NCI-H2196 treated with DMSO at 0.1 percent for 48 hours (cell line): ENCODE measurements at regions not wholly inside any gene's neighbourhood (a gene's known extent, or its start where the extent isn't known, plus 50 kb on each side); places are given as distances from the start of the nearest gene placed in this dataset.
"Not testable (repeated sequence)": the region's sequence is repeated elsewhere in the genome, so short reads cannot be mapped to it uniquely, and the experiment has no call there.

Source experiments
- DNase-seq: peaks from one replicate; lab custom pipeline; 2025; ENCODE audit not compliant: unreplicated experiment; lab: John Stamatoyannopoulos, UW

DNA sequence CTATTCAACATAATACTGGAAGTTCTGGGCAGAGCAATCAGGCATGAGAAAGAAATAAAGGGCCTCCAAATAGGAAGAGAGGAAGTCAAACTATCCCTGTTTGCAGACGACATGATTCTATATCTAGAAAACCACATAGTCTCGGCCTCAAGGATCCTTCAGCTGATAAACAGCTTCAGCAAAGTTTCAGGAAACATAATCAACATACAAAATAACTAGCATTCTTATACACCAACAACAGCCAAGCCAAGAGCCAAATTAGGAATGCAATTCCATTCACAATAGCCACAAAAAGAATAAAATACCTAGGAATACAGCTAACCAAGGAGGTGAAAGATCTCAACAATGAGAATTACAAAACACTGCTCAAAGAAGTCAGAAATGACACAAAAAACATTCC, 287.8 kb upstream of the NCAM1 start:
- DNase-seq = not testable (repeated sequence)

DNA sequence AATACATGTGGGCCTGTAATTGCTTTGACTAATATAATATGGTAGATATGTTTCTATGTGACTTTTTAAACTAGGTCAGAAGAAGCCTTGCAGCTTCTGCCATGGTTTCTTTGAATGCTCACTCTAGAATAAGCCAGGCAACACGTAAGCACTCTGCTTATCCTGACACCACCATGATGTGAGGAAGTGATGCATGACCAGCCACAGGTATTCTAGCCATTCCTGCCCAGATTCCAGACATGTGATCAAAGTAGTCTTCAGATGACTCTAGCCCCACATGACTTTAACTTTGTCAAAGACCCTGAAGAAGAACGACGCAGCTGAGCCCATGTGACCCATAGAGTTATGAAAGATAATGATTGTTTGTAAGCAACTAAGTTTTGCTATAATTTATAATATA, 276.1 kb upstream of the NCAM1 start:
- DNase-seq = no peak

DNA sequence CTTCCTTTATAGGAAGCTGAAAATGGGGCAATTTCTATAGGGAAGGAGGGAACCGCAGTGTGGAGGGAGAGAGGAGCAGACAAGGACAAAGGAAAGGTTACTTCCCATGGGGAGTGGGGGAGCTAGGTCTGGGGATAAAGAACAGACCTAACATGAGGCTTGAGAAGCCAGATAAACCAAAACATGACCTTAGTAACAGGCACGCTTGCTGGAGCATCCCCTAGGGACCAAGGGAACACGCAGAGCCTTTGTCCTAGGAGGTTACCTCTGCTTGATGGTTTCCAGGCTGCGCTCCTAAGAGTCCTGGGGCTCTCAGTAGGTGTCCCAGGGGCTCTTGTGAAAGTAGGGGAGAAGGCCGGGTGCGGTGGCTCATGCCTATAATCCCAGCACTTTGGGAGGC, 271.4 kb upstream of the NCAM1 start:
- no peak for DNase-seq

GRCh38 chr11:112693781-112694180, 267.4 kb upstream of the NCAM1 start:
- no peak for DNase-seq

DNA sequence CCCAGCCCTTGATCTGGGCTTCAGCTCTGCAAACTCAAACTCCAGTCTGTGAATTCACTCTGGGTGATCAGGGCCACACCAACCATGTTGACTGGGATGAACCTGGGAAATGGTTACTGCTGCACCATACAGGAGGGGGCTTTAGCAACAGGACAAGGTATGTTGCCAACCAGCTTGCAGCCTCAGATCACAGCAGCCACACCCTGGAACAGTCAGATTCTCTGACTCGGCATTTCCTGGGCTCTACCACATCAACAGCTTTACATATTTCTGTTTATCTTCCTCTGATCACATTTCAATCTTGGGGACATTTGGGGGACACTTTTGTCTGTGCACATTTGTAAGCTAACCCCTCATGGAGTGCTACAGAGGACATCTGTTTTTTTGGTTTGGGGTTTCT, 267.0 kb upstream of the NCAM1 start:
- no peak for DNase-seq

DNA sequence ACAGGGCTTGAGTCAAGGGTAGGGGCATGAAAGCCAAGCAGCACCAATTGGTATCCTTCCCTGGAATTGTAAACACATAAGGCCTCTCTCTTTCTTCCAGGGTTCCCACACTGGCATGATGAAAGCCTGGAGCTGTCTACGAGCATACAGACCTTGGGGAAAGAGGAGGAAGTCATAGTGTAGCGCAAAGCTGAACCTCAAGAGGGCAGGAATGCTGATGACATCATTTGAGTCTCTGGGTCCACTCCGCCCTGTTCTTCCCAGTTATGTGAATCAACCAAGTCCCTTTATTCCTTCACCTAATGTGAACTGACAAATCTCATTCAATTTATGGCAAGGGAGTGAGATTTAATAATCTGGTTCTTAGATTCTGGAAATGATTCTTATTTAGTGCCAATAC, 266.4 kb upstream of the NCAM1 start:
- no peak for DNase-seq

- DNase-seq = no peak
Measured at GRCh38 chr11:112697391-112698178, 263.6 kb upstream of the NCAM1 start.

DNA sequence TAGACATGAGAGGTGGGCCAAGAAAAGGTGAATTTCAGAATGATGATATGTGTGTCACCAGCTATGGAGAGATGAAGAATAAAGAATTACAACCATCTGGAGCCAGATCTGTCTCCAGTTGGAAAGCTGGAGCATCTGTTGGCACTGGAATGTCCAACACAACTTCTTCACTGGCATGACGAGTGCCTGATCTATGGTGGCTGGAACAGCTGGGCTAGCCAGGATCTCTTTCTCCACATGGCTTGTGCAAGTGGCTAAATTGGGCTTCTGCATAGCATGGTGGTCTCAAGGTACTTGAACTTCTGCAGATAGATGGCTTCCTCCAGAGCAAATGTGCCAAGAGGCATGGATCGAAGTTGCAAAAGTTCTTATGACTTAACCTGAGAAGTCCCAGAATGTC, 256.1 kb upstream of the NCAM1 start:
- DNase-seq = no peak

DNA sequence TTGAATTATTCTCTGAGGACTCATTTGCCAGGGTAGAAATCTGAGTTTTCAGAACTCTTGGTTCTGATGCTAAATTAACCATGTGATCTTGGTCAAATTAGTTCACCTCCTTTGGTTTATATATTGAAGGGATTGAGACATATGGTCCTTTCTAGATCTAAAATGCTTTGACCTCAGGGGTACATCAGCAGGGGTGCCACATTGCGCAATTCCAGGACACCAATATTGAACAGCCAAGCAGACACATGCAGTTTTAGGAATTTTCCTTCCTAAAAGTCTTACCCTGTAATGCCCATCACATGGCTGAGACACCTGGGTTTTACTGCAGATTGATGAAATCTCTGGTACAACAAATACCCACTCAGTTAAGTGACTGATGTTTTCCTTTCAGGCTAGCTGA, 254.4 kb upstream of the NCAM1 start:
- no peak for DNase-seq

GRCh38 chr11:112714340-112714739, 246.9 kb upstream of the NCAM1 start:
- DNase-seq = not testable (repeated sequence)

DNA sequence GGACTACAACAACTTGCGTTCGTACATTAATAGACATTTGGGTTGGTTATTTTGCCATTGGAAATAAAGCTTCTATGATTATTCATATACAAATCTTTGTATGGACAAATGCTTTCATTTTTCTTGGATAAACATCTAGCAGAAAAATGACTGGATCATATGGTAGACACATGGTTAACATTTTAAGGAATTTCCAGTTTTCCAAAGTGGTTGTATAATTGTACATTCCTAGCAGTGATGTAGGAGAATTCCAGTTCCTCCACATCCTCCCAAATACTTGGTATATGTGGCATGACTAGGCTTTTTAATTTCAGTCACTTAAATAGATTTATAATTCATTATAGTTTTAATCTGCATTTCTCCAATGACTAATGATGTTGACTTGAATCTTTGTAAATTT, 246.2 kb upstream of the NCAM1 start:
- no peak for DNase-seq

DNA sequence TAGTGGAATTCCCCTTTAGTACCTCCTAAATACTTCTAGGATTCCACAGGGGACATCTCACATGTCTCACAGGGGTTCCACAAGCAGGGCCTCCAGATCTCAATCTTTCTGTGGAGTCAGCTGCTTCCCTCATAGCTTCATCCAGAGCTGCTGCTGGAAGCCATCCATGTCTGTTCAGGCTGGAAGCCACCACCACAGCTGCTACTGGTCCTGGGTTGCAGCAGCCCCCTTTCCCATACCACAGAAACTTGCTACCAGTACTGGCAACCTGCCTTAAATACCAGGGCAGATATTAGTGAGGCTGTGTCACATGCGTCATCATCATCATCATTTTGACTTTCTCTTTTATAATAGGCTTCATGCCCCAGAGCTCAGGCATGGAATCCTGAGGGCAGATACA, 242.7 kb upstream of the NCAM1 start:
- no peak for DNase-seq

GRCh38 chr11:112719736-112720525, 241.3 kb upstream of the NCAM1 start:
- DNase-seq = no peak

GRCh38 chr11:112722148-112722547, 239.1 kb upstream of the NCAM1 start:
- no peak for DNase-seq

- no peak for DNase-seq
Measured at GRCh38 chr11:112722876-112723275, 238.3 kb upstream of the NCAM1 start.

- DNase-seq = no peak
Measured at GRCh38 chr11:112723676-112724495, 237.3 kb upstream of the NCAM1 start.

DNA sequence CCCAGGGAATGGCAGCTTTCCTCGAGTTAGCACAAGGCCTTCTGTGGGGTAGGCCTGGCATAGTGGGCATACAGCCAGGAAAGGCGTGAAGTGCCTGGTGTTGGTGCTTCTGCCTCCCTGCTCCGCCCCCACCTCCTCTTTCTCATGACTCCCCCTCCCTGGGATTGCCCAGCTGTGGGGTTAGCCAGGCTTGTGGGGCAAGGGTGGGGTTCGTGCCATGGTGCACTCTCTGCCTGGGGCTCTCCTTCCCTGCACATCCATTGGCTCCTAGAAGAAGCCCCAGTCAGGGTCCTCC, 236.8 kb upstream of the NCAM1 start:
- DNase-seq = no peak

- DNase-seq = no peak
Measured at GRCh38 chr11:112725636-112726035, 235.6 kb upstream of the NCAM1 start.

DNA sequence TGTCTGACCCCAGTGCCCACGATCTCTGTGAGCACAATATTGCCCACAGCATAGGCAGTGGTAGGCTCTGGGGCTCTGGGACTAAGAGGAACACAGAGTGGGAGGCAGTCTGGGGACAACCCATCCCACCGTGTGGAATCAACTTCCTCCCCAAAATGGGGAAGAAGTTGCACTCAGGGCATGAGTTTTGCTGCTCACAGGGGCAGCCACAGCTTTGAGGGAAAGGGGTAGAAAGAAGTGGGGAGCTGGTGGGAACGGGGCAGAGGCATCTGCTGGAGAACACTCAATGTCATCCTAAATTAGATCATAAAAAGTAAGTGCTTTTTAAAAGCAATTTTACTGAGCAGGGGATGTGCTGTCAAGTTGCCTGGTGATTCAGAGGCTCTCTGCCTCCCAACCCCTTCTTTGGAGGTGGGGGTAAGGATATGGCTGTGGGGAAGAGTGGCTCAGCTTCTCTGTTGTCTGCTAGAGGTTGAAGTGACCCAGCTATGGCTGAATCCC, 233.8 kb upstream of the NCAM1 start:
- no peak for DNase-seq

DNA sequence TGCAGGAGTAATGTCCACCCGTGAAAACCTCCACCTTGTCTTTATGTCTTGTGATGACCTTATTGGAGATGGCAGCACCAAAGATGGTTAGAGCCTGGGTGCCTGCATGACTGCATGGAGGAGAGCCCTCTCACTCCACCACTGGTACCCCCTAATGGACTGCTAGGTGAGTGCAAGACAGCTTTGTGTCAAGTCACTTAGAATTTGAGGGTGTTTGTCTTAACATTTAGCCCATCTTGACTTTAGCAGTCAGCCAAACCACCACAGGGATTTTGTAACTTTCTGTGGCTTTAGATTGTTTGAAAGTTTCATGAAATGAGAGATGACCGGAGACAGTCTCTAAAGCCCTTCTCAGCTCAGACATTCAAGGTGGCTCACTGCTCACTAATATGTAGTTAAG, 232.9 kb upstream of the NCAM1 start:
- no peak for DNase-seq

- no peak for DNase-seq
Measured at GRCh38 chr11:112728716-112729115, 232.5 kb upstream of the NCAM1 start.

GRCh38 chr11:112730591-112730990, 230.6 kb upstream of the NCAM1 start:
- DNase-seq = no peak
